Activated CD4-positive, alpha-beta T cell treated with anti-CD3 and anti-CD28 coated beads for 48 hours (primary cell): ENCODE measurements at regions not wholly inside any gene's neighbourhood (a gene's known extent, or its start where the extent isn't known, plus 50 kb on each side); places are given as distances from the start of the nearest gene placed in this dataset.

Source experiments
- DNase-seq: peaks from one replicate; pipeline ENCODE4 v3.0.0-alpha.2; 2020

DNA sequence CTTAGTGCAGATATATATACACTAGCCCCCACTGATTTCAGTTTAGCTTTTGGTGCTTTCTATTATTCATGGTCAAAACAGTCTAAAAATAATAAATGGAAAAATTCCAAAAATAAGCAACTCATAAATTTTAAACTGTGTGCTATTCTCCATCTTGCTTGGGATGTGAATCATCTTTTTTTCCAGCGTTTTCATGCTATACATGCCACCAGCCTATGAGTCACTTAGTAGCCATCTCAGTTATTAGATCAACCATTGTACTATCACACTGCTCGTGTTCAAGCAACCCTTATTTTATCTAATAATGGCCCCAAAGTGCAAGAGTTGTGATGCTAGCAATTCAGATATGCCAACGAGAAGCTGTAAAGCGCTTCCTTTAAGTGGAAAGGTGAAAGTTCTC lies 73.9 kb upstream of the KRR1 start:
- no peak for DNase-seq

- no peak for DNase-seq
These were observed 71.9 kb upstream of the KRR1 start for GRCh38 chr12:75583355-75583754.

- no peak for DNase-seq
These were observed 70.1 kb upstream of the KRR1 start for GRCh38 chr12:75581515-75581914.

- DNase-seq = no peak
These were observed 68.1 kb upstream of the KRR1 start for GRCh38 chr12:75579552-75579951.

- no peak for DNase-seq
These were observed 67.1 kb upstream of the KRR1 start for GRCh38 chr12:75578546-75578945.

DNA sequence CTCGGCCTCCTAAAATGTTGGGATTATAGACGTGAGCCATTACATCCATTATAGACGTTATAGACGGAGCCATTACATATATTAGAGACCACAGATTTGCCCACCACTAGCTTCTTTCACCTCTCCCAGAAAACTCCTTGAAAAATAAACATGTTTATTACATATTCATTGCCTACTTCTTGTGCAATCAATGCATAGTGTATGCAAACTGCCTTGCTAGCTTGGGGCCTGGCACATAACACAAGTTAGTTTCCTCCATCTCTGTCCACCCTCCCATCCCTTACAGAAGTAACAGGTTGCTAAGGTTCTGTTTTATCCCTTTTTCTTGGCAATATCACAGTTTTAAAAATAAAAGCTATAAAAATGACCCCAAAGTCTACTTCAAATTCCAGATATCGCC lies 66.4 kb upstream of the KRR1 start:
- no peak for DNase-seq

DNA sequence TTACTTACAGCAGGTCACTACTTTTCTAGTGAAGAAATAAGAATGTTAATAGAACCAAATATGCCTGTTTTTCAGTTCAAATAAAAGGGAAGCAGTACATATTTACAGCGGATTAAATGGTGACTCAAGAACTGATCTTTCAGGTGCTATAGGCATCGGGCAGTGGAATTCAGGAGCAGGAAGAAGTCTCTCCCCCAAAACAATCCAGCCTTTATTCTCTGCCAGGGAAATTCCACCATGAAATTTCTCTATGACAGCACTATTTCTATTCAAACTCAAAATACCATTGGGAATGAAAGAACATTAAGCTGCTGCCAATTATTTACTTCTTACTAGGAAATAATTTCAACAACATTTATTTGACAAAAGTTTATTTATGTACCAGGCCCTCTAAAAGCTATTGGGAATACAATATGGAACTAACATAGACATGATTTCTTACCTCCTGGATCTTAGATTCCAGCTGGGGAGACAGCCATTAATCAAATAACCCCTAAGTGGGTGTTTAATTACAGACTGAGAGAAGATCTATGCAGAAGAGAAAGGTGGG lies 60.3 kb upstream of the KRR1 start:
- no peak for DNase-seq

GRCh38 chr12:75571204-75571603 lies 59.8 kb upstream of the KRR1 start:
- no peak for DNase-seq

DNA sequence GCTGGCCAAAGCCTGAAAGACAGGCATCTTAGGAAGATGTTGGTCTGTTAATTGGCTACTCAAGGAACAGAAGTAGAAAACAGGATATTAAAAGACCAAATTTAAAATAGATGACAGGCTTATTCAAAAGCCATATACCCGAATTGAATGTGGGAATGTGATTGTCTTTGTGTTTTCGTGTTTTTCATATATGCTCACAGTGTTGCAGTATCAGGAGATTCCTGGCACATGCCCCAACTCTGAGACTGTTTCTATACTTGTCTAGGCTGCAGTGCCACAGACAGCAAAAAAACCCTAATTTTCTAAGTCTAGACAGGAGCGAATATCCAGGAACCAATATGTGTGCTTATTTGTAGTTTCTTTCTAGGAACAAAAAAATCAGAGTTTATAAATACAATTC lies 57.4 kb upstream of the KRR1 start:
- DNase-seq = no peak

DNA sequence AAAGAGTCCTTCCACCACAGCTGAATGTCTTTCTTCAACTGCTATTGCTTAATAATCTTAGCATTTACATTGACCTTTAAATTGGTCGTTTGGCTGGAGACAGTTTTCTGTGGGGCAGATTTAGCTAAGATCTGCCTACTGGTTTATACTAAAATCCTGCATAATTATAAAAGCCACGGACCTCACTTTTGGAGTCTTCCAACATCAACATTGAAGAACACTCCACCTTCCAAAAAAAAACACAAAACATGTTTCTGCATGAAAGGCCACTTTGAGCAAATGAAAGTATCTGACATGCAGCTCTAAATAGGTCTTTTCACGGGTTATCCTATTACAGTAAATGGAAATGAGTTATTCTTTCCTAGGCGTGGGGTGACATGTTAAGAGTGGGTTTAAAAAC lies 57.0 kb upstream of the KRR1 start:
- DNase-seq = no peak

- DNase-seq = no peak
These were observed 54.4 kb upstream of the KRR1 start for GRCh38 chr12:75565795-75566194.

DNA sequence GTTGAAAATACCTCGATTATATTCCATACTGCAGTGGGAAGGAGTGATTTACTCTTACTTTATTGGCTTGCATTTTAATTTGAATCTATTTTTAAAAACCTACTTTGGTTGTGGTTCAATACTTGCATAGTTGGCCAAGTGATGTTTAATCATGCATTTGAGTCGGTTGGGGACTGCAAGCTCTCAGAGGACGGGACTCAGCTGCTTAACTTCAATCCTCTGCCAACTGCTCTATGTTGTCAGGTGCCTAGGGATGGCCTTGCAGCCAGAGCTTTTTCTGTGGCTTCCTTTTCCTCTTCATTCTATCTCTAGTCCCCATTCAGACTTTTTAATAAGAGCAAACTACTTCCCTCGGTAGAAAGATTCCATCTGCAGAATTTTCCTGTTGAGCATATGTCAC lies 53.4 kb upstream of the KRR1 start:
- no peak for DNase-seq

GRCh38 chr12:75564398-75564797 lies 53.0 kb upstream of the KRR1 start:
- no peak for DNase-seq

- no peak for DNase-seq
These were observed 51.9 kb upstream of the KRR1 start for GRCh38 chr12:75563351-75563750.

DNA sequence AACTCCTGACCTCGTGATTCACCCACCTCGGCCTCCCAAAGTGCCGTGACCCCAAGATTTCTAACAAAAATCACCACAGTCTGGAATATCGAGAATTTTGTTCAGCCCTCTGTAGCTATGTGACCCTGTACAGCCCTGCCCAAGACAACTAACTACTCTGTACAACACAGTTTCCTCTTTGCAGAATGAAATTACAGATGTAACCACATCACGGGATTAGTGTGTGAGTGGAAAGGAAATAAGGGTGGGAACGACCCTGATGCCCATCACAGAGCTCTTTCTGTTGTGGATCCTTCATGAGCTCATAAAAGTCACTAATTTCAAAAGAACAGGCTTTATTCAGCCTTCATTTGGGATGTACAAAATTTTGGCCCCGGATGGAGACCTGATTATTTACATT lies 50.5 kb upstream of the KRR1 start:
- no peak for DNase-seq
